ENCODE measurements at regions not wholly inside any gene's neighbourhood (a gene's known extent, or its start where the extent isn't known, plus 50 kb on each side); places are given as distances from the start of the nearest gene placed in this dataset.

GRCh38 chr10:131563411-131563810 lies 251.9 kb upstream of the TCERG1L start:
- DNase-seq: no peak

DNA sequence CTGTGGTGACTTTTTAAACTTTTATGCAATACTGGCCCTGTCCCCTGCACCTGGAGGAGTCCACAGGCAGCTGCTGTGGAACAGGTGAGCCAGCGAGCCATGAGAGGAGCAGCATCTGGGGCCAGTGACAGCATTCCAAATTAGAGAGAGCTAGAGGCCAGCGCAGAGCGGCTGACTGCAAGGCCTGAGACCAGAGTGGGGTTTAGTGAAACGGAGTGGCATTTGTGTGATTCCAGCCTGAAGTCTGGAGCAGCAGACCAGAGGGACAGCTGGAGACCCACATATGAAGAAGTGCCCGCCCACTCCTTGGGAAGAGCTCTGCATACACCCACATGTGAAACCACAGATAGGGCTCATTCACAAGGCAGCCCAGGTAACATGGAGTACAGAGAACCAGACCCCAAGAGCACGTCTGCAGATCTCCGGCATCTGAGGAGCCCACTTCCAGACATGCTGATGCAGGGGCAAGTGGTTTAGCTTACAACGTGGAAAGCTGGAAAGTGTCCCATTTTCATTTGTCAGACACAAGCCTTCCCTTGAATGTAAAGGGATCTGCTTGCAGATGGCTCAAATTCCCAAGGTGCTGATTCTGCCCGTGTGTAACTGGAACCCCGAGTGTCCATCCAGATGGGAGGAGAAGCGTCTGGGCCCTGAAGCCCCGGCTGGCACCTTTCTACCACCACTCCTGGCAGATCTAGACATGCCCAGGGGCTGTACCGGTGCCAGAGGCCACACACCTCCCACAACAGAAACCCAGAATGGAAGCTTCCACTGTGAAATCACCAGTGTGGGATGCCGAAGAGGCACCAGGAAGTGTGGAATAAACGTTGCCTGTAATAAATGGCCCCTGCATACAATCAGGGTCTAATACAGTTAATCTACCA lies 256.0 kb upstream of the TCERG1L start:
- no peak for DNase-seq

GRCh38 chr10:131568866-131569265 lies 257.3 kb upstream of the TCERG1L start:
- no peak for DNase-seq

DNA sequence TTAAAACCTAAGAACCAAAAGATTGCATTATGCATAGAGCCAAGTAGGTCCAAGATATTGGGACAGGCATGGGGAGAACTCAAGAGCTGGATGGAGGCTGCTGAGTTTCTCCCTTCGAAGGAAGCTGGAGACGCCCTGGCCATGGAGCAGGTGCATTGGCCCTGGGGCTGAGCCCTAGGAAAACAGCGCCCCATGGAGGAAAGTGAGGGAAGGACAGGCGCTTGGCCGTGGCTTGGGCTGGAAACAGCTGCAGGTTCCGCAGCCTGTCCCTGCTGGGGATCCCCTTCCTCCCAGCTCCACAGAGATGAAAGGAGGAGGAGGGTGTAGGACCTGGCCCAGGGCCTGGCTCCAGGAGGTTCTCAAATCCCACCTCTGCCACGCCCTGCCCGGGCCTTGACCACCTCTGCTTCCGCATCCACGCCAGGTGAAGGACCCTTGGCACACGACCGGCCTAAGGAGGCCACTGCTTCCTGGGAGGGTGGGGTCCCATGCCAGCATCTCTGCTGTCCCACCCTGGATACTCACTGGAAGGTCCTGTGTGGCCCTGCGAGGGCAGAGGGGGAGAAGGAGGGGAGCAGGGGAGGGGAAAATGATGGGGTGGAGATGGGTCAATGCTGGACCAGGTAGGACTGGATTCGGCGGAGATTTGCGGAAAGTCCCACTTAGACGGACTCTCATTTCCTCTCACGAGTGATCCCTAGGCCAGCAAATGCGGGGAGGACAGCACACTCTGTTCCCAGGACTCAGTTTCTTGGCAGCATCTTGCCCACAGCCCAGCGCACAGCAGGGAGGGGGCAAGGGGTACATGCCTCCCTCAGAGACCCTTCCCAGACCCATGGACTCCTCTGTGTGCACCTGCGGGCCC lies 258.6 kb upstream of the TCERG1L start:
- DNase-seq: no peak

- DNase-seq: no peak
Measured at GRCh38 chr10:131570716-131571307, 259.3 kb upstream of the TCERG1L start.

DNA sequence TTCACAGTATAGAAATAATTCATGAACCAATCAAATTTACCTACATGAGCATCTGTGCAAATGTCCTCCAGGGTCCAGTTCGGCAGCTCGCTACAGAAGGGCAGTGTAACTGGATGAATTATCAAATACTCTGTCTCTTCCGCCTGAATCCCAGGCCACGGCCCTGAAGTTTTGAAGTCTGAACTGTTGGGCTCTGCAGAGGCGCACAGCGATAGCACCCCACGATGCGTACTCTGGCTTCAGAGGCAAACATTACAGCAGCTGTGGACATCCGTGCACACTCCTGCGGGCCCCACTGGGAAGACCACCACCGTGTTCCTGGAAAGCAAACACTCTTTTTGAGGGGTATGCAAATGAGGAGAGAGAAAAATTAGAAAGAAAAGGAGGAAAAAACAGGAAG lies 259.8 kb upstream of the TCERG1L start:
- no peak for DNase-seq

DNA sequence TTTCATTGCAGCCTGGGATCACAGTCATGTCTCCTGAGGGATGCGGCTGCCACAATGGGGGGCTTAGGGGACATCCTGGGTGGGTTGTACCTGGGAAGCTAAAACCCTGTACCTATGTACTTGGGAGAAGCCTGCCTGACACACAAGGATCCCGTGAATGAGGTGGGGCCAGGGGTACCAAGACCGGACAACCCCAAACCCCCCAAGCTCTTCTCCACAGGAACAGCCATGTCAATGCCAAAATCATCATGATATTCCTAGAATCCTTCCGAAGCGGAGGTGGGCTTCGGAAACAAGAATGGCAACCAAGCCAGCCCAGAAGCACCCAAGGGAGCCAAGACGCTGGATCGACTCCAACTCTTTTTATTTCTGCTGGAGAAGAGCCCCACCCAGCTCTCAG lies 260.3 kb upstream of the TCERG1L start:
- no peak for DNase-seq

DNA sequence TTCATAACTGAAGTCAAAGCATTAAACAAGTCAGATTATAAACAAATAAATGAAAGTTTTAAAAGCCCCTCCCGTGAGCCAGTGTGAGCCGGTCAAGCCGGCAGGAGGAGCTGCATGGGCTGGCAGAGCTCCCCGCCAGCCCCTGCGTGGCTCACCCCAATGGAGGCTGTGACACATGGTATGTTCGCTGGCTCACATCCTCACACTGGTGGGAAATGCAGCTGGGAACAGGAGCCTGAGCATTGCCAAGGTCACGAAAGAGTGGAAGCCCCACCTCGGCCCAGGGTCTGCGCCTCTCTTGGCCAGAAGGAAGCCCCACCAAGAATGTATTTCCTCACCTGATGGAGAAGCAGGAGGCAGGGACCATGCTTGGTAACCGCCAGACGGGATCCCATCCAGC lies 261.7 kb upstream of the TCERG1L start:
- DNase-seq: no peak

- no peak for DNase-seq
Measured at GRCh38 chr10:131573707-131574106, 262.2 kb upstream of the TCERG1L start.

GRCh38 chr10:131574363-131574706 lies 262.8 kb upstream of the TCERG1L start:
- DNase-seq: no peak

DNA sequence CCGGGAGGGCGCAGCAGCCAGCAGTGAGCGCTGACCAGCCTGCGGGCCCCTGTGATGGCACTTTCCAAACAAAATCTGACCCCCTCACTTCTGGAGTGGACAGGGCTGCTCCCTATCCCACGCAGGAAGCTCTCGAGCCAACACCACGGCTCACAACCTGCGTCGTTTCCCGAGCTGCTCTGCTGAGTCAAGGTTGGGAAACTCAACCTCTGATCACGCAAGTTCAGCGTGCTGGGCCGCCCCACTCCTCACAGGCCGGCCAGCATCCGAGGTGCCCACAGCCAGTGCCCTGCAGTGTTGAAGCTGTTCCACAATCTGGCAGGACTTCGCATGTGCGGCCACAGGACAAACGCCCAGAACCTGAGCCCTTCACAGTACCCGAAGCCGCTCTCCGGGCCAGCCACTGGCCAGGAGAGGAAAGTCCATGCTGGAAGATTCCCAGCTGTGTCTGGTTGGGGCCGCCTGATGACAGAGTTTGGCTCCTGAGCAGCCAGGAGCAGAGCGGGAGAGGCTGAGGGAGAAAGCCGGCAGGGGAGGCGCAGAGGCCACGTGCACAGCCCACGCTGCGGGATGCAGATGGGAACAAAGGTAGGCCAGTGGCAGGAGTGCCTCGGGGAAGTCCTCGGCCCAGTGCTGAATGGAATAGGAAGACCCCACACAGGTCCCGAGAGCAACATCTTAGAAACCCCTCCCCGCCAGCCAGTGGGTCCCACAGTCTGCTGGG lies 263.3 kb upstream of the TCERG1L start:
- DNase-seq: no peak

- no peak for DNase-seq
Measured at GRCh38 chr10:131575877-131576276, 264.4 kb upstream of the TCERG1L start.

DNA sequence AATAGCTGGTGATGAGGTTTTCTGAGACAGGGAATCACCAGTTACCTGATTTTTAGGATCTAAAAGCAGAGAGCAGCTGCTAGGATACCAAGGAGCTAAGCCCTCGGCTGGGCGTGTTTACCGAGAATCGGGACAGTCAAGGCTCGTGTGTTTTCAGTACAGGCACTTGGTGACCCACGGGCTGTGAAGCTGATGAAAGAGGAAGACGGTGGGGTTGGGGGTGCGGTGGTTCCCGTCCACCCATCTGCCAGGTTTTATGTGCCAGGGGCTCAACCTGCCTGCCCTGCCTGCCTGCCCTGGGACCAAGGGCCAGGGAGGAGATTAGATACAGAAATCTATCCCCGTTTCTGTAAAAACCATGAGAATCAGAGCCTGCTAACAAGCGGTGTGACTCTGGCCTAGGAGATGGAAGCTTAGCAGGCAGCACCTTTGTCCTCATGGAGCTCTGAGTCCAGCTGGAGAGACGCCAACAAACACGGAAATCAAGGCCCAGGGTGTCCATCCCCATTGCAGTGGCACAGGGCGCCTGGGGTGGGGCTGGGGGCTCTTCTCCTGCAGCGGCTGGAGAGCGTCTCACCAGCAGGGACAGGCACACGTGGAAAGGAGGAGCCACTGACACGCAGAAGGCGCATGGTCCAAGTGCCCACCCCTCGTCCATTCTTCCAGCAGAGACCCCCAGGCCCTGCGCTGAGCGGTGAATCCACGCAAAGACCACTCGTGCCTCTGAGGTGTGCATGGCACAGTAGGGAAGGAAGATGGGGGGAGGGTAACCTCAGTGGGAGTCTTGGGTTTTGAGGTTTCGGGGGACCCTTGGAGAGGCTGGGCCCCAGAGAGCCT lies 265.0 kb upstream of the TCERG1L start:
- DNase-seq: no peak

DNA sequence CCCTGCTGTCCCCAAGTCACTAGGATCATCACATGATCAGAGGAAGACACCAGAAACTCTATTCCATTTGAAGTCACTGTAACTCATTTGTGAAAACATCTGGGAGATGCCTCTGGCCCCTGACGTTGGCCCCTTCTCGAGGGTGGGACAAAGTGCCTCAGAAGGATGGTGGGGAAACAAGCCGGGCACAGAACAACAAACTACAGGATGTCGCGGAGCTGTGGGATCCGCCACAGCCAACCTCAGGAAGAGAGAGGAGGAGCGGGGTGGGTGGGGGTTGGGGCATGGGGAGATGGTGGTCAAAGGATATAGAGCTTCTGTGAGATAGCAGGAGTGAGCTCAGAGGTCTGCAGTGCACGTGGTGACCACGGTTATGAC lies 265.6 kb upstream of the TCERG1L start:
- DNase-seq: no peak

- DNase-seq: no peak
Measured at GRCh38 chr10:131577786-131578471, 266.4 kb upstream of the TCERG1L start.

GRCh38 chr10:131578472-131578970 lies 267.0 kb upstream of the TCERG1L start:
- DNase-seq: no peak

GRCh38 chr10:131579251-131580071 lies 267.9 kb upstream of the TCERG1L start:
- no peak for DNase-seq

DNA sequence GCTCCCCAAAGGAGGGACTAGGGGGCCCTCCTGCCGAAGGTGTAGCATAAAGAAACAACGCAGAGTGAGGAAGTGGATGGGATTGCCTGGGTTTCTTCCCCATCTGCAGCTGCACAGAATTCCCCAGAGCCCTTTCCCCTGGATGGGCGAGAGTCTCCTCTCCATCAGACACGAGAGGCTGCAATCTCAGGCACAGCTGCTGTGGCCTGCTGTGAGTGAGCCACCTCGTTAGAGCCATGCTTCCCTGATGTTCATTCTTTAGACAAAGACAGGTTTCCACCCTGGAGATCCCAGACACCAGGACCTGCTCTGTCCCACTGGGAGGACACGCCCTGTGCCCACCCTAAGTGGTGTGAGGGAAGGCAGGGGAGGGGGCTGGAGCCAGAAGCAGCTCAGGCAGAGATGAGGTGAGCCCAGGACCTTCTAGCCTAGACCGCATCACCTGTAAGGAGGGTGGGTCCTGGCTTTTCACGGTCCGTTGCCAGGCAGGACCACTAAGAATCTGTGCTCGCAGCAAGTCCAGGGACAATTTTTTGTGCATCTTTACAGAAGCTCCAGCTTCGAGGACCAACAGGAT lies 268.6 kb upstream of the TCERG1L start:
- DNase-seq: no peak

- no peak for DNase-seq
Measured at GRCh38 chr10:131580674-131581073, 269.2 kb upstream of the TCERG1L start.
